ENCODE measurements at regions not wholly inside any gene's neighbourhood (a gene's known extent, or its start where the extent isn't known, plus 50 kb on each side); places are given as distances from the start of the nearest gene placed in this dataset.

DNA sequence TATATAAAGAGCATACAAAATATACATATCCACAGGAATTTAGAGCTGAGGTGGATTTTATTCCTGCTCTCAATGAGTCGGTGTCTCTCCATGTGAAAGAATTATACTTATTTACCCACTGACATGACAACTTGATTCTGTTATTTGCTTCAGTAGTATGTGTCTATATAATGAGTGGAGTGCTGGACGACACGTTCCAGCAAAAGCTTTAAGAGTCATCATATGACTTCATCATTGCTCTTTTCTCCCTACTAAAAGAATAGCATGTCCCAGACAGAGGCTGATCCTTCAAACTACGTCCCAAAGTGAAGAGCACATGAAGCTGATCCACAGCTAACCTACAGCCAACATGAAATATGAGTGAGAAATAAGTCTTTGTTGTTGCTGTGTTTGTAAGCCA, 54.3 kb upstream of the GNB4 start:
- ATAC-seq (ENCODE audit: low read depth), result no peak
- Histone ChIP-seq H3K4me2 (ENCODE audit: low read depth, low read length) (no peak overlapping the region), H2AK9ac (replicated peaks; ENCODE audit: low read depth, low read length, poor library complexity) (no peak overlapping the region), H3K27ac (ENCODE audit: insufficient read depth, low read length) (no peak overlapping the region), H2BK120ac (ENCODE audit: low read depth, low read length) (no peak overlapping the region), H3K27me3 (ENCODE audit: control insufficient read depth, insufficient read depth, low read length) (peaks cover 6% of the 10 kb centered on the region), H4K20me1 (ENCODE audit: insufficient read depth, low read length) (no peaks in the 10 kb centered on the region), H2AFZ (replicated peaks; ENCODE audit: low read length, poor library complexity) (no peak overlapping the region), H2BK20ac (ENCODE audit: low read depth, low read length) (no peak overlapping the region), H3K56ac (ENCODE audit: extremely low read depth, insufficient read depth, low read length) (no peak overlapping the region), H3K14ac (replicated peaks; ENCODE audit: low read depth, low read length) (no peak overlapping the region), H3K23ac (ENCODE audit: low read depth, low read length) (no peak overlapping the region), H4K91ac (ENCODE audit: insufficient read depth, low read depth, low read length) (no peak overlapping the region), H3K4ac (ENCODE audit: low read depth, low read length) (no peak overlapping the region), H3K4me3 (ENCODE audit: insufficient read depth, low read depth, low read length) (no peak overlapping the region), H3K9ac (ENCODE audit: low read depth, low read length) (no peak overlapping the region), H3K18ac (ENCODE audit: low read depth, low read length) (no peak overlapping the region), H4K8ac (ENCODE audit: low read depth in 2 of 2, low read length in 2 of 2) (no peak overlapping the region), H3K79me1 (ENCODE audit: low read depth in 1 of 2, low read length in 2 of 2) (no peaks in the 10 kb centered on the region), H2AK5ac (ENCODE audit: low read depth, low read length) (no peak overlapping the region), H3K4me1 (ENCODE audit: control insufficient read depth, insufficient read depth, low read length) (no peaks in the 10 kb centered on the region), H3K9me3 (ENCODE audit: control insufficient read depth, insufficient read depth, low read length) (no peaks in the 10 kb centered on the region), H2BK15ac (ENCODE audit: low read depth, low read length) (no peak overlapping the region), H3K9me1 (ENCODE audit: insufficient read depth, low read length) (no peaks in the 10 kb centered on the region), H2BK5ac (ENCODE audit: low read depth, low read length, poor library complexity, severe bottlenecking) (no peak overlapping the region), H3K36me3 (ENCODE audit: control insufficient read depth, insufficient read depth, low read length) (no peaks in the 10 kb centered on the region), H4K5ac (ENCODE audit: low read depth, low read length) (no peak overlapping the region)
- ChIA-PET POLR2A (ENCODE audit: unreplicated experiment) (no interaction called here), CTCF (interaction anchor here (0.8 kb wide), 1 partner anchor 43 kb away, joined by 3 read pairs; no protein-coding TSS in a partner anchor)
- no peak for DNase-seq
- WGBS, 2 experiments (ENCODE audit: extremely low coverage in 2 of 2, insufficient read length in 1 of 2), result no CpG with 5 or more reads among the region's 4 CpGs
- TF ChIP-seq RAD21 (IDR thresholded peaks at IDR 0.05; ENCODE audit: low read length) (no peak), MXI1 (IDR thresholded peaks at IDR 0.05; ENCODE audit: borderline replicate concordance, low read depth, low read length) (no peak), MAZ (IDR thresholded peaks at IDR 0.05; ENCODE audit: borderline replicate concordance, low read depth, low read length) (no peak), CEBPB (IDR thresholded peaks at IDR 0.05; ENCODE audit: low read depth, low read length) (no peak), SMC3 (IDR thresholded peaks at IDR 0.05; ENCODE audit: low read depth, low read length) (no peak), RCOR1 (IDR thresholded peaks at IDR 0.05; ENCODE audit: insufficient replicate concordance, low read length) (no peak), POLR2A (IDR thresholded peaks at IDR 0.05; ENCODE audit: low read depth, low read length) (no peak), BHLHE40 (IDR thresholded peaks at IDR 0.05; ENCODE audit: low read depth, low read length) (no peak), NFE2L2 (IDR thresholded peaks at IDR 0.05; ENCODE audit: low read depth, low read length) (no peak), FOS (IDR thresholded peaks at IDR 0.05; ENCODE audit: low read depth, low read length) (no peak)
- TF ChIP-seq, protein P1, sequence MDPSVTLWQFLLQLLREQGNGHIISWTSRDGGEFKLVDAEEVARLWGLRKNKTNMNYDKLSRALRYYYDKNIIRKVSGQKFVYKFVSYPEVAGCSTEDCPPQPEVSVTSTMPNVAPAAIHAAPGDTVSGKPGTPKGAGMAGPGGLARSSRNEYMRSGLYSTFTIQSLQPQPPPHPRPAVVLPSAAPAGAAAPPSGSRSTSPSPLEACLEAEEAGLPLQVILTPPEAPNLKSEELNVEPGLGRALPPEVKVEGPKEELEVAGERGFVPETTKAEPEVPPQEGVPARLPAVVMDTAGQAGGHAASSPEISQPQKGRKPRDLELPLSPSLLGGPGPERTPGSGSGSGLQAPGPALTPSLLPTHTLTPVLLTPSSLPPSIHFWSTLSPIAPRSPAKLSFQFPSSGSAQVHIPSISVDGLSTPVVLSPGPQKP (IDR thresholded peaks at IDR 0.05; ENCODE audit: borderline replicate concordance, low read depth, low read length), result no peak
- TF ChIP-seq, protein P2, sequence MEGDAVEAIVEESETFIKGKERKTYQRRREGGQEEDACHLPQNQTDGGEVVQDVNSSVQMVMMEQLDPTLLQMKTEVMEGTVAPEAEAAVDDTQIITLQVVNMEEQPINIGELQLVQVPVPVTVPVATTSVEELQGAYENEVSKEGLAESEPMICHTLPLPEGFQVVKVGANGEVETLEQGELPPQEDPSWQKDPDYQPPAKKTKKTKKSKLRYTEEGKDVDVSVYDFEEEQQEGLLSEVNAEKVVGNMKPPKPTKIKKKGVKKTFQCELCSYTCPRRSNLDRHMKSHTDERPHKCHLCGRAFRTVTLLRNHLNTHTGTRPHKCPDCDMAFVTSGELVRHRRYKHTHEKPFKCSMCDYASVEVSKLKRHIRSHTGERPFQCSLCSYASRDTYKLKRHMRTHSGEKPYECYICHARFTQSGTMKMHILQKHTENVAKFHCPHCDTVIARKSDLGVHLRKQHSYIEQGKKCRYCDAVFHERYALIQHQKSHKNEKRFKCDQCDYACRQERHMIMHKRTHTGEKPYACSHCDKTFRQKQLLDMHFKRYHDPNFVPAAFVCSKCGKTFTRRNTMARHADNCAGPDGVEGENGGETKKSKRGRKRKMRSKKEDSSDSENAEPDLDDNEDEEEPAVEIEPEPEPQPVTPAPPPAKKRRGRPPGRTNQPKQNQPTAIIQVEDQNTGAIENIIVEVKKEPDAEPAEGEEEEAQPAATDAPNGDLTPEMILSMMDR (conservative IDR thresholded peaks at IDR 0.05; ENCODE audit: low read depth, low read length), result no peak
- no TSS peak for BruUV-seq (replicated peaks)
- in situ Hi-C loops (cut with MboI; ENCODE audit: low sequenced_read_pairs), result no loop called here
- intact Hi-C loops (cut with micrococcal nuclease), result loop anchor here (5.0 kb wide), 1 partner anchor 33 kb away; no protein-coding TSS in a partner anchor
- dilution Hi-C loops (cut with HindIII; ENCODE audit: low sequenced_read_pairs, unreplicated experiment), result no loop called here
